ENCODE measurements at regions not wholly inside any gene's neighbourhood (a gene's known extent, or its start where the extent isn't known, plus 50 kb on each side); places are given as distances from the start of the nearest gene placed in this dataset.

DNA sequence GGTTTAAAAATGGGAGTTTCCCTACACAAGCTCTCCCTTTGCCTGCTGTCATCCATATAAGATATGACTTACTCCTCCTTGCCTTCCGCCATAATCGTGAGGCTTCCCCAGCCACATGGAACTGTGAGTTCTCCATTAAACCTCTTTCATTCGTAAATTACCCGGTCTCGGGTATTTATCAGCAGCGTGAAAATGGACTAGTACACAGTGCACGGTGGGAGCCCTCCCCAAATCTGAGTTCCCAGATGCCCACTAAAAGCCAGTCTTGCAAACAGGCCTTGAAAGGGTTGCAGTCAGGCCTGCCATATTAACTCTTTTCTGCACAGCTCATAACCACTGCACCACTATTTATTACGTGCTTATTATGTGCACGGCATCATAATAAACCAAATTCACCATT, 400.9 kb downstream of the PRDM2 start:
- DNase-seq (ENCODE audit: low read depth): no peak

DNA sequence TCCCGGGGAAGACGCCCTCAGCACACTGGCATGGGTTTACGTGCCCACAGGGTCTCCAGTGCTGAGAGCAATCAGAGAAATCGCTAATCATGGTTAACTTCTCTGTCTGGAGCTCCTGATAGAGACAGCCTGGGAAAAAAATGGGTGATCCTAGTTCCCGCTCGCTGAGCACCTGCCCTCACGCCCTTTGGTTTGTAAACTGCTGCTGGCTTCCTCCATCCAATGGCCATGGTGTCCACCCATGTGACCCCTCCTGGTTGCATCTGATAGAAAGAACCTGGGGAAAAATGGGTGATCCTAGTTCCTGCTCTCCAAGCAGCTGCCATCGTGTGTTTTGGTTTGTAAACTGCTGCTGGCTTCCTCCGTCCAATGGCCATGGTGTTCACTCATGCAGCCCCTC, 402.2 kb downstream of the PRDM2 start:
- no peak for DNase-seq (ENCODE audit: low read depth)

DNA sequence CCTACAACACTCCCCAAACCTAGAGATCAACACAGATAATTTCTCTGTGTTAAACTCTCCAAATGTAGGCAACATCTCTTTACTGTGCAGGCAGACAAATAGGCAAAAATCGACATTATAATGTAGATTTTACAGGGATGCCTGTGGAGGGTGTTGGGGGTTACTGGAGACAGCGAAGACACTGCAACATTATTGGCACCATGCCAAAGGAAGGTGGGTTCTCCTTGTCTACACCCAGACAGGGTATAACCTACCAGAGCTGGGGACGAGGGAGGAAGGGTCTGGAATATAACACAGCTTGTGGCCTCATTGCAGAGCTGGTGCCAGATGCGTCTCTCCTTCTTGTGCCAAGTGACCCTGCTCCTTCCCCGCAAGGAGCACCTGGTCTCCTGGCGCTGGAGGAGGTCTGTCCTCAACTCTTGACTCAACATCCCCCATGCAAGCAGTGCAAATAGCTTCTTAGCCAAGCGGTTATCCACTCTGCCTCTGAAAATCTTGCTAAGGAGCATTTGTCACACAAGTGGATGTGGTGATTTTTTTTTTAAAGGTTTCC, 404.0 kb downstream of the PRDM2 start:
- DNase-seq (ENCODE audit: low read depth): no peak

DNA sequence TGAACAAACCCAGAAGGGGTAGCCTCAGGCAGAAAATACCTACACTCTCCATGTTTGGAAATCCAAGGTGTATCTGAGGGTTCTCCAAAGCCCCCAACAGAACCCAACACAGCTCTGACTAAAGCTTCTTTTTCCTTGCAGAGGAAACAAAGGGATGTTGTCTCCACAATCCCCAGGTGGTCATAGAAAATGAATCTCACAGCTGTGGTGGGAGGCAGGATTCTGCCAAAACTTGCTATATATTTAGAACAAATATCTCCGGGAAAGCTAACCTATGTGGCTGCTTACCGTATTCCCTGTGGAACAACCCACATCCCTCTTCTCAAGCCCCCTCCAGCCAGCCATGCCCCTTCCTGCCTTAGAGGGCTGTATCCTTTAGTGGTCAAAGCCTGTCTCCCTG, 406.1 kb downstream of the PRDM2 start:
- DNase-seq (ENCODE audit: low read depth): no peak

DNA sequence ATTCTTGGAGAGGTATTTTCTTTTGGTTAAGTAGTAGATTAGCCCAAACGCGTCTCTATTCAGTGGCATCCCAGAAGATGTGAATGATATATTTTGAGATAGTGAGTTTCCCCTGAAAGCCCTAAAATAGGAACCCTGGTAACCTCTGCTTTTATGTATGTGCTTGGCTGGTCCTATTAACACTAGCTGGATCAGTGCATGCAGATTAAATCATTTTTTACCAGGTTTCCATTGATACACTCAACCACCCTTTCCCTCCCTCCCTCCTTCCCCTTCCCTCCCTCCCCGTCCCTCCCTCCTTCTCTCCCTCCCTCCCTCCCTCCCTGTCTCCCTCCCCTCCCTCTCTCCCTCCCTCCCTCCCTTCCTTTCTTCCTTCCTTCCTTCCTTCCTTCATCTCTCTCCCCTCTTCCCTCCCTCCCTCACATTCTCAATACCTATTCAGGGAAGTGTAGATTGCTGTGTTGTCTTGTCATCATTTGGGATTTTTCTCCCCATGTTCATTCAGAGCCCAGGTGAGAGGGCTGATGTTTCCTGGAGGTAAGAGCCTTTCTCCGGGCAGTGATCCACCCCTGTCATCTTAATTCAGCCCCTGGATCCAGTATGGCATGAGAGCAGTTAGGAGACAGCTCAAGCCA, 406.8 kb downstream of the PRDM2 start:
- DNase-seq (ENCODE audit: low read depth): no peak

DNA sequence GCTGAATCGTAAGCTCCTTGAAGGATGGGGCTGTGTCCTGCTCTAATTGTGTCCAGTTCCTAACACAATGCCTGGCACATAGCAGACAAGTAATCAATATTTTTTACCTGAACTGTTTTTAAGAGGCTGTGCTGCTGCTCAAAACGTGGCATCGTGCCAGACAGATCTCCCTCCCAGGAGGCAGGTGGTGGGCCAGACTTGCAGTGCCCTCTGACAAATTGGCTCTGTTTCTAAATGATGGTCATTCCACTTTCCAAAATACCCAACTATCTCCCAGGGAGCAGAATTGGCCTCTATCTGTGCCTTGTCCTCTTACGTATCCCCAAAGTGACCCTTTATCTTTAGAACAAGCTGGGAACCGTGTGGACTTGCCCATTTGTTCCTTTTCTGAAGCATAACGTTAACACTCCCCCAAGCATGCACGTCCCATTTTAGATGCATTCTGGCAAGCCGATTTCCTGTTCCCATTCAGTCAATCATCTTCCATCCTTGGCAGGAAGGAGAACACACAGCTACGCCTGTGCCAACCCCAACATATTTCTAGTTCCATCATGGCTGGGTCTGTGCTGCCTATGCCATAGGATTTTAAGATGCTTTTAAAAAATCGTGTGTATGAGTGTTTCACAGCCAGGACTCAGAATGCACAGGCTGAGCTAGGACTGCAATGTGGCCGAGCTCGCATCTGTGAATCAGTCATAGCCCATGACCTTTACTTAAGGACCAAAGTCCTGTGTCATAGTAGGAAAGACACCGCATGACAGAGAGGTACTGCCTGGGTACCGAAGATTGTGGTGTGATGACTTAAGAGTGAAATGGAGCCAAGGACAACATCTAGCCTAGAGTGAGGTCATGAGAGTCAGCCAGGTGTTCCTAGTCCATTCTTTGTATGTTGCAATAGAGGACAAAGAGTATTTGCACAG, 408.6 kb downstream of the PRDM2 start:
- no peak for DNase-seq (ENCODE audit: low read depth)

DNA sequence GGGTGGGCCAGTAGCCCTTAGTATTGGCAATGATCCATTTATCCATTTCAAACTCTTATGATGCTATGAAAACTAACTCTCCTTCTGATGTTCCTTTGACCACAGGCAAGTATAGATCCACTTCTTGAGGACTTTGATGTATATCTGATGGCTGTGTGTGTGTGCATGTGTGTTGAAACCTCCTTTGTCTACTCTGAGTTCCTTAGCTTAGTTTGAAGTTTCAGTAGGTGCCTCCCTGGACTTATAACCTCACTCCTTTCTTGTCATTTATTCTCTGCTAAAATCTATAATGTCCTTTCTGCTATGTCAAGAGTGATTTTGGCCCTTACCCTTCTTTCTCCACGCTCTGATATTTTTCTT, 409.3 kb downstream of the PRDM2 start:
- DNase-seq (ENCODE audit: low read depth): no peak

DNA sequence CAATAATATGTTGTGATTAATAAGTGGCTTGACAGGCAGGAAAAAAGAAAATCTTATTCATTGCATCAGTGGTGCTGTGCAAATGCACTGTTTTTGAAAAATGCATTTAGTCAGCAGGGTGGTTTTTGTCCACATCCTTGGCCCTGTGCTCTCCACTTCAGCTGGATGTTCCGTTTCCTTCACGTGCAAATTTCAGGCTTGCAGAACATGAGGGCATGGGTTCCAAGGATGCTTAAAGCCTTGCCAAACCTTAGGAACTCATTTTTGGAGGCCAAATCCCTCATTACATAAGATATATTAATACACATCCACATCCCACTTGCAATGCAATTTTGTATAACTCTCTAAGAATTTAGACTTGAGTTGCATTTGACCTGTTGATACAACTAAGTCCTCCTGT, 410.1 kb downstream of the PRDM2 start:
- DNase-seq (ENCODE audit: low read depth): no peak

DNA sequence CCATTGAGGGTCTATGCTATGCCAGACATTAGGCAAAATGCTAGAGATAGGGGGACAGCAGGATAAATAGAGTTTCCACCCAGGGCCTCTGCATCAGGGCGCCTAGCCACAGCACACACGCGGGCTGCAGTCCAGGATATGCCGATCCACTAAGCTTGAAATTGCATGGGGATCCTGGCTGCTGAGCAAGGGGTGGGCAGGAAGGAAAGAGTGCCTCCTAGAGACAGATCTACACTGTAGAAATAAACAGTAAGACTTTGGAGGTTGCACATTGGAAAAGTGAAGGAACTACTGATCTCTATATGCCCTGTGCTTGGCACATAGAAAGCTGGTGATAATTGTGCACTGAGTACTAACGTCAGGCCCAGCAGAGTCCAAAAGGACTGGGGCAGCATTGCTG, 411.1 kb downstream of the PRDM2 start:
- DNase-seq (ENCODE audit: low read depth): no peak

DNA sequence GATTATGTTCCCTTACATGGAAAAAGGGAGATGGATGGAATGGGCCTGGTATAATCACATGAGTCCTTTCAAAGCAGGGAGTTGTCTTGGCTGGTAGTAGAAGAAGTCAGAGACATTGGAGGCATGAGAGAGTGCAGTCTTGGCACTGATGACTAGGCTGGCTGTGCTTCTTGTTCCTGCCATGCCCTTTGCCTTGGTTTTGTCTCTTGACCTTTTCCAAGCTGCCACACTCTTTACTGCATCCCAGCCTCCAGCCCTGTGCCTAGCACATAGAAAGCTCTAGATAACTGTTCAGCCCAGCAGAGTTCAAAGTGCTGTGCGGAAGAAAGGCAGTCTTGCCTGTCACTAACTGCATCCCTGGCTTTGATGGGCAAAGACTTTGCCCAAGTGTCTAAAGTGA, 412.6 kb downstream of the PRDM2 start:
- no peak for DNase-seq (ENCODE audit: low read depth)

DNA sequence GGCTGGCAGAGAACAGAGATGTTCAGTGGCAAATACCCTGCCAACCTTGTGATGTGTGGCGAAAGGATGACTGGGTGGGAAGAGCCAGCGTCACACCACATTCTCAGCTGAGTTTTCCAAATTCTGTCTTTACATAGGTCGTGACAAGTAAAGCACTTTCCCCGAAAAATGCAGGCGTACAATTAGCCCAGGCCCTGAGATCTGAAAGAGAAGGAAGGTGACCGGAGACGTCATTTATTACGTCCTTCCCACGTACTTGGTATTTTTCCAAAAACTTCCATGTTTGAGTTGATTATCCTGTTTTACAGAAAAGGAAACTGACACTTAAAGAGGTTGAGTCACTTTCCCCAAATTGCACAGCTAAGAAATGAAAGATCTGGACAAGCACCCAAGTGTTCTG, 413.3 kb downstream of the PRDM2 start:
- no peak for DNase-seq (ENCODE audit: low read depth)

DNA sequence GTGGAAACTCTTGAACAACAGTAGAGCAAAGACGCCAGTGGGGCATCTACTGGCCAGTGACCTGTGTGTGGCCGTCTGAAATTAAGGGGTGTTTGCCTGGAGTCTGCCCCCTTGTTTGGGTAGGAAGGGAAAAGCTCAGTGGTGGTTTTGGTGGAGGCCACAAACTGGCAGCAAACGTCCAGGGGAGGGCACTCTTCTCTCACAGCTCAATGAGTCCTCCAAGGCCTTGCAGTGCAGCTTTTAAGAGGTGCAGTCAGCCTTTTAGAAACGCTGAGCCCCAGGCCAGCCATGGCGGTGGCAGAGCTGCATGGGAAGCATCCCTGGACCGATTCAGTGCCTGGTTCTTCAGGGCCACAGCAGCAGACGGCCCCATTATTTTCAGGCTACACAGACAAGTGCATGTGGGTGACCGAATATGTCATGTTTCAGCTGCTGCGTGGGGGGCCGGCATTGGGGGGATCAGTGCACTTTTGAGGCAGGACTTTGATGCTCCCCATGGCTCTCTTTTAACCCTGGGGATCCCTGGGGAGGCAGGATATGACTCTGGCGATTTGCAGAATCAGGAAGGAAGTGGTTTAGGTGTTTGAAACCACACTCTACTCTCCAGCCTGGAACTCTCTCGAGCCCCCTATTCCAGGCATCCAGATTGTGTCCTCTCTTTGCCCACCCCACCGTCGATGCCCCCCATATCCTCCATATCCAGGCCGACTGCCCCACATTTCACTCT, 414.0 kb downstream of the PRDM2 start:
- DNase-seq (ENCODE audit: low read depth): peak; percentile 23

DNA sequence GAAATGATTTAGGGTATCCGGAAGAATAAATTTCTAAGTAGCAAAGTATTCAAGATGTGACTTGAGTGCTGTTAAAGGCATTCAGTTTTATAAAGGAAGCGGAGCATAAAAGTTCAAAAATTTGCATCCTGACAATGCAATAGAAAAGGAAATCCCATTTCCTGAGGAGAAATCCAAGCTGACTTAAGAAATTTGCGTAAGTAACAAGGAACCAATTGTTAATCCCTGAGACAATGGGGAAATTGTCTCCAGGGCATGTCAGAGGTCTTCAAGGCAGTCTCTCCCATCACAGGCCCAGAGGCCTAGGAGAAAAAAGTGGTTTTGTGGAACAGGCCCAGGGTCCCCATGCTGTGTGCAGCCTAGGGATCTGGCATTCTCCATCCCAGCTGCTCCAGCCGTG, 416.0 kb downstream of the PRDM2 start:
- no peak for DNase-seq (ENCODE audit: low read depth)

DNA sequence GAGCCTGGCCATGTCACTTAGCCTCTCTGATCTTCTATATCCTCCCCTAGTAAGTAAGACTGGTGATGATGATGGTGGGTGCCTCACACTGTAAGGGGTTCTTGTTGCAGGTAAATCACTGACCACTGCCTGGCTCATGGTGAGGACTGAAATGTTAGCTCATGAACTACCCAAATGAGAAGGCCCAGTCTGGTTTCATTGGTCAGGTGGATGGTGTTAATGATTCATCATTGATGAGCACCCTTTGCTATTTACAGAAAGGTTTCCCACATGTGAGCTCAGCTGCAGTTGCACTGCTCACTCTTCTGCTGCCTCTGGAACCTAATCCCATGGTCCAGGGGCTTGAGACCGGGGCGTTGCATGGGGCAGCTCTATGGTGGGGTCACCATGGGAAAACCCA, 417.7 kb downstream of the PRDM2 start:
- no peak for DNase-seq (ENCODE audit: low read depth)

DNA sequence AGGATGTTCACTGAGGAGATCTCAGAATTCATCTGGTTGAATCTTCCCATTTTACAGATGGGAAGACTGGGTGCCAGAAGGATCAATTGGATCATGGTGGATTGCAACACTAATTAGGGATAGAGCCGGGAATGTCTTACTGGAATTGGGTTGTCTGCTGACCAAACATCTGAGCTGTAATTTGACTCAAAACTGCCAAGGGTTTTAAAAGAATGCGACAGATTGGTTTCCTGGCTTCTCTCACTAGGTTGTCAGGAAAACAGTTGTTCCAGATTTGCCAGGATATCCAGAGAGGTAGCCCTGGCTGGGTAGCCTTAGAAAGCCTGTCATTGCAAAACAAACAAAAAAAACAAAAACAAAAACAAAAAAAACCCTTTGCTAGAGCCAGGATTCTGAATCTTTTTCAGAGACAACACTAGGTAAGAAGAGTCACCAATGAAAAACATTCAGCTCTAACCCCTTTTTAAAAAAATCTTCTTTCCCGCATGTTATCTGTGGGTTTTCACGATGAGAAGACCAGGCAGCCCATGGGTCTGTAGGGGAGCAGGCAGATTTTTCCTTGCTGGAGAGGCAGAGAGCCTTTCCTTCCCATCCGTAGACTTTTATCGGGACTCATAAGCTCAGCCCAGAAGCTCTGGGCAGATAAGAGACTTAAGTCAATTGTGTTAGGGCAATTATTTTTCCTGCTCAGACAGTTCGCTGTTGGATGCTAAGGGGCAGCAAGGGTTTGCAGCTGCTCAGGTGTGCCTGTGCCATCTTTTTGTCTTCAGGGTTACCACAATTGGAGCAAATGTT, 418.9 kb downstream of the PRDM2 start:
- DNase-seq (ENCODE audit: low read depth): no peak

DNA sequence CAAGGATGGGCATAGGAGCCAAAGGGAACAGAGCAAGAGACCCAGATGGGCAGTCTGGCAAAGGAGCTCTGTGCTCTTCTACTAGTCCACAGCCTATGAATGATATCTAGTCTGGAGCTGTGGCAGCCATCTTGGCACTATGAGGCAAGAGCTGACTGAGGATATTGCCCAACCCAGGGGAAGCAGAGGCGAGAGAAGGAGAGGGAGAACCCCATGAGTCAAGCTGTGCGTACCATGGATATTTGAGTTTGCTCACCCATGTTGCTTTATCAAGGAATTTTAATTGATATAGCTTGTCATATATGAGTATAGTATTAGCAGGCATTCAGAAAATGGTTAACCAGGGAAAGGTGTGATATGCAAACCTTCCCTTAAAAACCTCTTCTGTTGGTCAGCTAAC, 420.9 kb downstream of the PRDM2 start:
- DNase-seq (ENCODE audit: low read depth): no peak

DNA sequence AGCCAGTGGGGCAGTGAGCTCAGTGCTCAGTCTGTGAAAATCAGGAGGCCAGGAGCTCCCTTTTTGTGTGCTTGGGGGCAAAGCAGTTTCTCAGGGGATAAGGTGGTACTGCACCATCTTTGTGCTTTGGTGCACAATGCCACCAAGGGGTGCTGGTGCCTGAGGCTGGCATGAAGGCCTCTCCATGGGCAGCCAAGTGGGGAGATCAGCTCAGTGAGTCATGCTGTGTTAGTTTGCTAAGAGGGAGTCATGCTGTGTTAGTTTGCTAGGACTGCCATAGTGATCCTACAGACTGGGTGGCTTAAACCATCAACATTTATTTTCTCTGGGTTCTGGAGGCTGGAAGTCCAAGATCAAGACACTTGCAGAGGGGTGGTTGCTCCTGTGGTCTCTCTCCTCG, 428.1 kb downstream of the PRDM2 start:
- DNase-seq (ENCODE audit: low read depth): no peak

DNA sequence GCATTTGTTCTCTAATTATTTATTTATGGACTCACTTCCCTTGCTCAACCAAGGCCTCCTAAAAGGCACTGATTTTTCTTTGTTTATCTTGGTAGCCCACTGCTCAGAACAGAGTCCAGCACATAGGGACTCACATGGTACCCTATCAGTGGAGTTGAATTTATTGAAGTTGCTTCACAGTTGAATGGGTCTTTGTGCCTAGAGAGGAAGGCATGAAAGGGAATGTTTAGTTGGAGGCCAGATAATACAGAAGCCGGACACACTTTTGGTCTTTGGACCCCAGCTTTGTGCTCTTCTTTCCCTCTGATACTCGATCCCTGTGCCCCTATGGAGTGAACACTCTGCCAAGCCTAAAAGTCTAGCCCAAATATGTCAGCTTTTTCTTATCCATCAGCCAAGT, 429.0 kb downstream of the PRDM2 start:
- DNase-seq (ENCODE audit: low read depth): no peak

DNA sequence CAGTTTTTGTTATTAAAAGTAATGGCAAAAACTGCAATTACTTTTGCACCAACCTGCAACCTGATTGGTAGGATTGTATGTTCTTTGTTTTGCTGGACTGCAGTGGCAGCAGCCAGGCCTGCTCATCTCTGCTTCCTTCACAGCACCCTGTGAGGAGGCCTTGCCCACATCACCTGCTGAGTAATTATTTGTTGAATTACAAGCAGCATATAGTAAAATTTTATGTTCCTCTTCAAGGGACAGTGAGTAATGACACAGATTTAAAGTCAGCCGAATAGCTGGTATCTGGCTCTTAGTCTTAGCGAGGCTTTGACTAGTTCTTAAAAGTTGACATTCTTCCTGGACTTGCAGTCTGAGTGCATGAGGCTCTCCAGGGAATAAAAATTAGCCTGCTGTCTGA, 435.1 kb downstream of the PRDM2 start:
- DNase-seq (ENCODE audit: low read depth): no peak

DNA sequence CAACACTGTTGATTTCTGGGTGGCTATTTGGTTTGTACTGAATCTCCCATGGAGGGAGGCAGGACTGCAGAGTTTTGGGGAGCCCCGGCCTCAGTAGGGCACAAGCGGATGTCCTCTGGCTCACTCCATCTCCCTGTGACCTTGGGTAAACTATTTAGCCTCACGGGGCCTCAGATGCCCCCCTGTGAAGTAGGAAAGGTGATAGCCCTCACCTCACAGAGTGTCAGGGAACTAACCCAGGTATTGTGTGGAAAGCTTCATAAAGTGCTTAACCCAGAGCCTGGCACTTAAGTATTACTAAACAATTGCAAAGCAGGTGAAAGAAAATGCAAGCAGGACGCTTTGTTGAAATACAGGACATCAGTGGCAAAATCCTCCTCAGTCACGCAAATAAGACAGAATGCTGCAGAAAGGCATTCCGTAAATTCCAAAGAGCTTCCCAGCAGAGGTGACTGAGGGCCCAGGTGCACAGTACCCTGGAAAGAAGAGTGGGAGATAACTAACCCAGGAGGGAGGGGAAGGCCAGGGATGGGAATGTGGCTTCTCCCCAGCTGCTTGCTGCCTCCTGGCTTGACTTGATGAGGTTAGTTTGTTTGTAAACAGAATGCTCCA, 436.3 kb downstream of the PRDM2 start:
- DNase-seq (ENCODE audit: low read depth): no peak

DNA sequence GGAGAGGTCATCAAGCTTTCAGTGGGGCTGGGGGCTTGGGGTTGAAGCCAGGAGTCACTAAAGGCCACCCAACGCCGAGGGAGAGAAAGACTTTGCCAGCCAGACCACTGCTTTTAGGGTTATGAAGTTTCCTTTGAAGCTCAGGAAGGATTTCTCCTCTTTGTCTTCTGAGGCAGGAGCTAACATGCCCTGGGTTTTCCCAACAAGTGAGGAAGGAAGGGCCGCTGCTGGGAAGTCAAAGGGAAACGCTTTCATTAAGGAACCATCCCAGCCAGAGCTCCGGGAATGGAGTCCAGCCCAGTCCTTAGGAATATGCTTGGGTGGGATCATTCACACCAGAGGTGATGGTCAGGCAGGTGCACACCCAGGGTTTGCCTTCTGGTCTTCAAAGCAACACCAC, 436.9 kb downstream of the PRDM2 start:
- DNase-seq (ENCODE audit: low read depth): no peak

Measured in GM04504 (cell line).